ENCODE measurements at regions not wholly inside any gene's neighbourhood (a gene's known extent, or its start where the extent isn't known, plus 50 kb on each side); places are given as distances from the start of the nearest gene placed in this dataset.

- ChIA-PET POLR2A (no interaction called here), CTCF (no interaction called here)
- H4K20me1 ChIP-seq (replicated peaks; ENCODE audit: control insufficient read depth, extremely low read depth, insufficient read depth, low read length): no peaks in the 10 kb centered on the region
- no peak overlapping the region for H3K27ac ChIP-seq (ENCODE audit: insufficient read depth, low read depth, low read length)
- FAIRE-seq (no peak), DNase-seq (ENCODE audit: low read depth, low spot score) (no peak)
- no peaks in the 10 kb centered on the region for H3K79me2 ChIP-seq (ENCODE audit: control insufficient read depth, insufficient read depth, low read length)
- no peaks in the 10 kb centered on the region for H3K4me1 ChIP-seq (ENCODE audit: control insufficient read depth, extremely low read depth, insufficient read depth, low read length)
- intact Hi-C loops (cut with micrococcal nuclease): no loop called here
- no peak overlapping the region for H3K9ac ChIP-seq (replicated peaks; ENCODE audit: extremely low read depth, insufficient read depth, low read length)
- no peaks in the 10 kb centered on the region for H3K27me3 ChIP-seq (ENCODE audit: control insufficient read depth in 2 of 2, insufficient read depth in 2 of 2, low read length in 2 of 2)
- no peak overlapping the region for H2AFZ ChIP-seq (ENCODE audit: low read depth, low read length)
- H3K4me3 ChIP-seq (replicated peaks in 1 of 3; ENCODE audit: insufficient read depth in 1 of 3, low read depth in 1 of 3, low read length in 3 of 3): no peak overlapping the region
- H3K9me1 ChIP-seq (replicated peaks; ENCODE audit: control insufficient read depth, extremely low read depth, insufficient read depth, low read length): no peaks in the 10 kb centered on the region
- no TSS peak for BruUV-seq (replicated peaks)
- no peaks in the 10 kb centered on the region for H3K9me3 ChIP-seq (replicated peaks; ENCODE audit: control insufficient read depth, insufficient read depth, low read length)
- TF ChIP-seq MYC (IDR thresholded peaks at IDR 0.05; ENCODE audit: low read depth, low read length) (no peak), MAX (IDR thresholded peaks at IDR 0.05; ENCODE audit: insufficient read depth, insufficient read length) (no peak), FOS (IDR thresholded peaks at IDR 0.05; ENCODE audit: borderline replicate concordance, insufficient read depth, low read length) (no peak), JUN (IDR thresholded peaks at IDR 0.05; ENCODE audit: borderline replicate concordance, insufficient read depth, insufficient read length, low read depth) (no peak), POLR2A (IDR thresholded peaks at IDR 0.05; ENCODE audit: low read depth, low read length) (no peak), GATA2 (IDR thresholded peaks at IDR 0.05; ENCODE audit: insufficient read depth, insufficient read length, low read depth, low read length) (no peak), EZH2 (IDR thresholded peaks at IDR 0.05; ENCODE audit: borderline replicate concordance, low read depth, low read length, severe bottlenecking) (no peak), POLR2AphosphoS5 (IDR thresholded peaks at IDR 0.05; ENCODE audit: insufficient read depth, low read depth, low read length) (no peak), CTCF (IDR thresholded peaks at IDR 0.05; ENCODE audit: extremely low read depth in 1 of 2, insufficient read depth in 1 of 2, low read depth in 1 of 2, low read length in 2 of 2) (no peak)
- no peak overlapping the region for H3K4me2 ChIP-seq (ENCODE audit: insufficient read depth, low read length)
- no peaks in the 10 kb centered on the region for H3K36me3 ChIP-seq (ENCODE audit: control insufficient read depth in 2 of 2, extremely low read depth in 1 of 2, insufficient read depth in 2 of 2, low read length in 2 of 2)
- dilution Hi-C loops (cut with MboI; ENCODE audit: extremely low pct_ligation_motif_present, low sequenced_read_pairs): no loop called here
Measured at GRCh38 chr22:44429941-44430587, 68.0 kb downstream of the RTL6 start.

All from endothelial cell of umbilical vein (primary cell).